ENCODE measurements at regions not wholly inside any gene's neighbourhood (a gene's known extent, or its start where the extent isn't known, plus 50 kb on each side); places are given as distances from the start of the nearest gene placed in this dataset.

- TF ChIP-seq CTCF (IDR thresholded peaks at IDR 0.05; ENCODE audit: low read length) (no peak), EZH2phosphoT487 (IDR thresholded peaks at IDR 0.05; ENCODE audit: low read length) (no peak), EZH2 (optimal IDR thresholded peaks at IDR 0.05; ENCODE audit: low read depth, low read length) (no peak)
- H3K9me2 ChIP-seq (replicated peaks; ENCODE audit: insufficient read depth, low read length), result no peaks in the 10 kb centered on the region
- no peak overlapping the region for H3K27ac ChIP-seq (ENCODE audit: low read length)
- no peak overlapping the region for H3K9ac ChIP-seq (ENCODE audit: low read length)
- no peak for DNase-seq
- no peaks in the 10 kb centered on the region for H4K20me1 ChIP-seq (ENCODE audit: insufficient read depth, low read length)
- H3F3A ChIP-seq (ENCODE audit: insufficient read depth, low read length), result no peaks in the 10 kb centered on the region
- no peaks in the 10 kb centered on the region for H3K79me2 ChIP-seq (ENCODE audit: low read length)
- H2AFZ ChIP-seq (ENCODE audit: low read length), result no peak overlapping the region
- H3K4me2 ChIP-seq (ENCODE audit: low read depth, low read length), result no peak overlapping the region
- H3K4me3 ChIP-seq (ENCODE audit: low read length), result no peak overlapping the region
- no peaks in the 10 kb centered on the region for H3K27me3 ChIP-seq (replicated peaks; ENCODE audit: insufficient read depth, low read length)
- H3K4me1 ChIP-seq (ENCODE audit: low read length), result no peaks in the 10 kb centered on the region
- no peaks in the 10 kb centered on the region for H3K9me3 ChIP-seq (replicated peaks; ENCODE audit: insufficient read depth, low read length)
- H3K36me3 ChIP-seq (replicated peaks; ENCODE audit: insufficient read depth, low read length), result no peaks in the 10 kb centered on the region
Observed at GRCh38 chr13:68759617-68760016, 1348.0 kb upstream of the ATXN8OS start.

GRCh38 chr13:68749796-68750195 lies 1357.8 kb upstream of the ATXN8OS start:
- no peaks in the 10 kb centered on the region for H3F3A ChIP-seq (ENCODE audit: insufficient read depth, low read length)
- no peak overlapping the region for H3K9ac ChIP-seq (ENCODE audit: low read length)
- no peaks in the 10 kb centered on the region for H3K79me2 ChIP-seq (ENCODE audit: low read length)
- no peak overlapping the region for H2AFZ ChIP-seq (ENCODE audit: low read length)
- H3K4me1 ChIP-seq (ENCODE audit: low read length), result no peaks in the 10 kb centered on the region
- H4K20me1 ChIP-seq (ENCODE audit: insufficient read depth, low read length), result no peaks in the 10 kb centered on the region
- no peaks in the 10 kb centered on the region for H3K27me3 ChIP-seq (replicated peaks; ENCODE audit: insufficient read depth, low read length)
- no peak for DNase-seq
- H3K9me3 ChIP-seq (replicated peaks; ENCODE audit: insufficient read depth, low read length), result no peaks in the 10 kb centered on the region
- no peak for TF ChIP-seq EZH2 (optimal IDR thresholded peaks at IDR 0.05; ENCODE audit: low read depth, low read length)
- H3K27ac ChIP-seq (ENCODE audit: low read length), result no peak overlapping the region
- no peaks in the 10 kb centered on the region for H3K36me3 ChIP-seq (replicated peaks; ENCODE audit: insufficient read depth, low read length)
- no peaks in the 10 kb centered on the region for H3K9me2 ChIP-seq (replicated peaks; ENCODE audit: insufficient read depth, low read length)
- no peak overlapping the region for H3K4me2 ChIP-seq (ENCODE audit: low read depth, low read length)
- H3K4me3 ChIP-seq (ENCODE audit: low read length), result no peak overlapping the region

- DNase-seq, result no peak
- no peaks in the 10 kb centered on the region for H3F3A ChIP-seq (ENCODE audit: insufficient read depth, low read length)
- no peaks in the 10 kb centered on the region for H3K4me1 ChIP-seq (ENCODE audit: low read length)
- no peak overlapping the region for H3K27ac ChIP-seq (ENCODE audit: low read length)
- H3K9ac ChIP-seq (ENCODE audit: low read length), result no peak overlapping the region
- no peaks in the 10 kb centered on the region for H3K27me3 ChIP-seq (replicated peaks; ENCODE audit: insufficient read depth, low read length)
- TF ChIP-seq EZH2 (optimal IDR thresholded peaks at IDR 0.05; ENCODE audit: low read depth, low read length) (no peak), CTCF (IDR thresholded peaks at IDR 0.05; ENCODE audit: low read length) (no peak), EZH2phosphoT487 (IDR thresholded peaks at IDR 0.05; ENCODE audit: low read length) (no peak)
- no peaks in the 10 kb centered on the region for H3K9me2 ChIP-seq (replicated peaks; ENCODE audit: insufficient read depth, low read length)
- H3K9me3 ChIP-seq (replicated peaks; ENCODE audit: insufficient read depth, low read length), result no peaks in the 10 kb centered on the region
- H3K36me3 ChIP-seq (replicated peaks; ENCODE audit: insufficient read depth, low read length), result no peaks in the 10 kb centered on the region
- no peaks in the 10 kb centered on the region for H3K79me2 ChIP-seq (ENCODE audit: low read length)
- no peak overlapping the region for H2AFZ ChIP-seq (ENCODE audit: low read length)
- no peak overlapping the region for H3K4me3 ChIP-seq (ENCODE audit: low read length)
- no peak overlapping the region for H3K4me2 ChIP-seq (ENCODE audit: low read depth, low read length)
- no peaks in the 10 kb centered on the region for H4K20me1 ChIP-seq (ENCODE audit: insufficient read depth, low read length)
Observed at GRCh38 chr13:68748038-68748437, 1359.6 kb upstream of the ATXN8OS start.

GRCh38 chr13:68745502-68745901 lies 1362.1 kb upstream of the ATXN8OS start:
- H3F3A ChIP-seq (ENCODE audit: insufficient read depth, low read length), result no peaks in the 10 kb centered on the region
- H3K9ac ChIP-seq (ENCODE audit: low read length), result no peak overlapping the region
- TF ChIP-seq EZH2phosphoT487 (IDR thresholded peaks at IDR 0.05; ENCODE audit: low read length), result no peak
- TF ChIP-seq CTCF (IDR thresholded peaks at IDR 0.05; ENCODE audit: low read length), result no peak
- TF ChIP-seq EZH2 (optimal IDR thresholded peaks at IDR 0.05; ENCODE audit: low read depth, low read length), result no peak
- no peaks in the 10 kb centered on the region for H3K4me1 ChIP-seq (ENCODE audit: low read length)
- H3K4me3 ChIP-seq (ENCODE audit: low read length), result no peak overlapping the region
- no peaks in the 10 kb centered on the region for H3K36me3 ChIP-seq (replicated peaks; ENCODE audit: insufficient read depth, low read length)
- DNase-seq, result no peak
- no peak overlapping the region for H3K27ac ChIP-seq (ENCODE audit: low read length)
- H3K9me2 ChIP-seq (replicated peaks; ENCODE audit: insufficient read depth, low read length), result no peaks in the 10 kb centered on the region
- H3K27me3 ChIP-seq (replicated peaks; ENCODE audit: insufficient read depth, low read length), result no peaks in the 10 kb centered on the region
- H3K4me2 ChIP-seq (ENCODE audit: low read depth, low read length), result no peak overlapping the region
- H4K20me1 ChIP-seq (ENCODE audit: insufficient read depth, low read length), result no peaks in the 10 kb centered on the region
- H3K9me3 ChIP-seq (replicated peaks; ENCODE audit: insufficient read depth, low read length), result no peaks in the 10 kb centered on the region
- no peak overlapping the region for H2AFZ ChIP-seq (ENCODE audit: low read length)
- no peaks in the 10 kb centered on the region for H3K79me2 ChIP-seq (ENCODE audit: low read length)
